ENCODE measurements at regions not wholly inside any gene's neighbourhood (a gene's known extent, or its start where the extent isn't known, plus 50 kb on each side); places are given as distances from the start of the nearest gene placed in this dataset.

DNA sequence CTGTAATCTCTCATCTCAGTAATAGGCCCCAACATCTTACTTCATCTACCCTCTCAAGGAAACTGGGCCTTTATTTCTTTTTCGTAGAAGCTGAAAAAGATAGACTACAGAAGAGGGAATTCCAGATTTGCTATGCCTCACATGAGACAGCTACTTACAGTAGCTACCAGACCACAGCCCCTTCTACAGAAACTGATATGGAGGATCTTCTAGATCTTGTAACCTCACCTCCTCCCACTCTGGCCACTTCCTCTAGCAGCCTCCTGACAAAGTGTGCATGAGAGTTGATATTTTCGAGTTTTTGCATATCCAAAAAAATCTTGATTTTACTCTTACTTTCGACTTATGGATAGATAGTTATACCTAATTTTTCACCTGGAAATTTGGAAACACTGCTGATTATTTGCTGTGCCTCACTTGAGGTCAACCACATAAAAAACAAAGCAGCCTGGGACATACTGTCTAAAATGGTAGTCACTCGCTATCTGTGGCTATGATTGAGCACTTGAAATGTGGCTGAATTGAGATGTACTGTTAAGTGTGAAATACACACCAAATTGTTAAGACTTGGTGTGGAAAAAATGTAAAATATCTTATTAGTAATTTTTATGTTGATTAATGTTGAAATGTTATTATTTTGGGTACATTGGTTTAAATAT is 86.3 kb upstream of the NID2 start:
- no peak for TF ChIP-seq EZH2phosphoT487 (IDR thresholded peaks at IDR 0.05; ENCODE audit: insufficient read depth, low read depth)
- no peak for TF ChIP-seq EZH2 (IDR thresholded peaks at IDR 0.05; ENCODE audit: insufficient read depth, poor library complexity, severe bottlenecking)

All from GM23248 (cell line).